Right cardiac atrium (tissue), 5 donors: ENCODE measurements at regions not wholly inside any gene's neighbourhood (a gene's known extent, or its start where the extent isn't known, plus 50 kb on each side); places are given as distances from the start of the nearest gene placed in this dataset.
"Not testable (repeated sequence)": the region's sequence is repeated elsewhere in the genome, so short reads cannot be mapped to it uniquely, and the experiment has no call there.

Experiments used
- ATAC-seq, 2 donors: fragments of 200-7000 bp; cut with Tn5 transposase; one replicate each; pipeline versions ENCODE4 v1.8.0 to v1.9.1; 2020; ENCODE audit warnings: moderate library complexity in 2 of 2, mild to moderate bottlenecking in 1 of 2
- DNase-seq, 3 donors: peaks; one replicate each; pipeline ENCODE4 v3.0.0-alpha.2; 2020
- H3K27ac ChIP-seq: one replicate; pipeline ENCODE4 v1.5.1; 2013; ENCODE audit warnings: mild to moderate bottlenecking, low read length, control low read depth, moderate library complexity
- H3K27me3 ChIP-seq: one replicate; pipeline ENCODE4 v1.6.1; 2013; ENCODE audit not compliant: control insufficient read depth, insufficient read depth
- H3K4me1 ChIP-seq: one replicate; pipeline ENCODE4 v1.6.1; 2013; ENCODE audit warnings: low read length; ENCODE audit not compliant: control insufficient read depth, insufficient read depth
- H3K4me3 ChIP-seq: one replicate; pipeline ENCODE4 v1.5.1; 2013; ENCODE audit warnings: low read length, control low read depth
- H3K9me3 ChIP-seq: one replicate; pipeline ENCODE4 v1.6.1; 2013; ENCODE audit warnings: low read length; ENCODE audit not compliant: control insufficient read depth
- WGBS: extraction: QIAGEN DNeasy Blood & Tissue Kit; methylation state at CpG from one replicate; pipeline ENCODE4 v1.1.7; 2013; 5-methylcytosine and 5-hydroxymethylcytosine counted together
- intact Hi-C, 4 donors: fragments of 100-400 bp; cut with DNase I; formaldehyde crosslinking; loops; one replicate each; pipeline versions ENCODE4 v1.11.0 to v1.14.0; 2022 to 2023
- donor health status: healthy with polysubstance abuse.
- donor health status: DM: no; HTN: yes; CAD: no.
- donor health status: DM: no; HTN: no; CAD: no.
- donor health status: DM: no; HTN: yes; CAD: no; lungs with severe emphysema.
- donor health status: DM: yes; HTN: yes; CAD: no.

GRCh38 chr5:102106599-102106998 lies 189.5 kb downstream of the SLCO4C1 start:
- ATAC-seq = no peak
- intact Hi-C loops = no loop called here

GRCh38 chr5:102099766-102100331 lies 196.2 kb downstream of the SLCO4C1 start:
- no peaks in the 10 kb centered on the region for H3K9me3 ChIP-seq
- 71% methylated on average over 9 of the region's 9 CpGs for WGBS
- no peaks in the 10 kb centered on the region for H3K27me3 ChIP-seq
- no peaks in the 10 kb centered on the region for H3K4me1 ChIP-seq
- H3K4me3 ChIP-seq = no peak overlapping the region
- ATAC-seq (no peak), DNase-seq (no peak)
- no peak overlapping the region for H3K27ac ChIP-seq
- intact Hi-C loops = no loop called here

More at GRCh38 chr5:102106599-102106998, 189.5 kb downstream of the SLCO4C1 start:
- Histone ChIP-seq H3K27ac (no peak overlapping the region), H3K9me3 (no peaks in the 10 kb centered on the region), H3K4me1 (no peaks in the 10 kb centered on the region), H3K4me3 (no peak overlapping the region), H3K27me3 (no peaks in the 10 kb centered on the region)
- no peak for DNase-seq

GRCh38 chr5:102099083-102099482 lies 197.0 kb downstream of the SLCO4C1 start:
- 82% methylated on average over 6 of the region's 6 CpGs for WGBS

DNA sequence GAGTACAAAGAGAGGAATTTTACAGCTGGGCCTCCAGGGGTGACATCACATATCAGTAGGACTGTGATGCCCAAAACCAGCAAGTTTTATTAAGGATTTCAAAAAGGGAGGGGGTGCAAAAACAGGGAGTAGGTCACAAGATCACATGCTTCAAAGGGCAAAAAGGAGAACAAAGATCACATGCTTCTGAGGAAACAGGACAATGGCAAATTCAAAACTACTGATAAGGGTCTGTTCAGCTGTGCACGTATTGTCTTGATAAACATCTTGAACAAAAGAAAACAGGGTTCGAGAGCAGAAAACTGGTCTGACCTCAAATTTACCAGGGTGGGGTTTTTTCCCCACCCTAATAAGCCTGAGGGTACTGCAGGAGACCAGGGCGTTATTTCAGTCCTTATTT lies 197.5 kb downstream of the SLCO4C1 start:
- H3K4me1 ChIP-seq, H3K9me3 ChIP-seq, H3K4me3 ChIP-seq, DNase-seq, ATAC-seq, H3K27ac ChIP-seq, intact Hi-C loops, H3K27me3 ChIP-seq: not testable (repeated sequence)
- 59% methylated on average over 3 of the region's 3 CpGs for WGBS

More at GRCh38 chr5:102099083-102099482, 197.0 kb downstream of the SLCO4C1 start:
- DNase-seq, H3K9me3 ChIP-seq, H3K27me3 ChIP-seq, ATAC-seq, H3K4me1 ChIP-seq, H3K27ac ChIP-seq, intact Hi-C loops, H3K4me3 ChIP-seq: not testable (repeated sequence)

DNA sequence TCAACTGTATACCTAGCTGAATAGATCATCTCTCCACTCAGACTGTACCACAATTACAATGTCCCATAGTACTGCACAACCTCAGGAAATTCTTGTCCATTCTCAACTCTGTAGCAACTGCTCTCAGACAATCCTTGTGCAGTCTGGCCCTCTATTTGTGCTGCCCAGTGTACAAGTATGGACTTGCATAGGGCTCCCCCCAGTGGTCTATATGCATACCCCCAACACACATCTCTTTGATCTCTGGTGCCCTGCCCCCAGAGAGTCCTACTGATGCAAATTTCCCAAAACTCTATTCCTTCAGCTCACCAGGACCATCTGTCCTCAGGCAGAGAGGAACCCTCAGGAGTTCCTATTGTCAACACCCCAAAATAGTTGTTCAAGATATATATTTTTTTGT lies 205.3 kb downstream of the SLCO4C1 start:
- Histone ChIP-seq H3K4me3 (no peak overlapping the region), H3K4me1 (no peaks in the 10 kb centered on the region), H3K27me3 (no peaks in the 10 kb centered on the region), H3K27ac (no peak overlapping the region), H3K9me3 (no peaks in the 10 kb centered on the region)
- intact Hi-C loops = no loop called here
- DNase-seq (no peak), ATAC-seq (no peak)

DNA sequence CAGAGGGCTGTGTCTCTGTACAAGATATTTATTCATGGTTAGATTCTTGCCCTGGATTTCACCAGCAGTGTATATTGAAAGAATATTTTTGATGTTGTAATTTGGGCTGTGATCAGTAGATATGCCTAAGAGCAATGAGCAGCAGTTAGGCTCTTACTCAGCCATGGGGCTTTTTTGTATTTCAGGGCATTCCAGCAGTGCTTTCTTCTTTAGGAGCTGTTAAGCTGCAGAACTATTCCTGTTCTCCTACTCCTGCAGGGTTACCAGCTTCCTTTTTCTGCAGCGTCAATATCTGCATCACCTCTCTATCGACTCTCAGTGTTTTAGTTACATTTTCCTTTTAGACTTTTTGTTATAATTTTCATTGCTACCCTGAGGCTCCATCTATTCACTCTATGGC lies 206.2 kb downstream of the SLCO4C1 start:
- intact Hi-C loops = no loop called here
- ATAC-seq (no peak), DNase-seq (no peak)
- no peaks in the 10 kb centered on the region for H3K27me3 ChIP-seq
- H3K27ac ChIP-seq = no peak overlapping the region
- 74% methylated on average over 2 of the region's 2 CpGs for WGBS
- H3K4me1 ChIP-seq = no peaks in the 10 kb centered on the region
- no peak overlapping the region for H3K4me3 ChIP-seq
- no peaks in the 10 kb centered on the region for H3K9me3 ChIP-seq

DNA sequence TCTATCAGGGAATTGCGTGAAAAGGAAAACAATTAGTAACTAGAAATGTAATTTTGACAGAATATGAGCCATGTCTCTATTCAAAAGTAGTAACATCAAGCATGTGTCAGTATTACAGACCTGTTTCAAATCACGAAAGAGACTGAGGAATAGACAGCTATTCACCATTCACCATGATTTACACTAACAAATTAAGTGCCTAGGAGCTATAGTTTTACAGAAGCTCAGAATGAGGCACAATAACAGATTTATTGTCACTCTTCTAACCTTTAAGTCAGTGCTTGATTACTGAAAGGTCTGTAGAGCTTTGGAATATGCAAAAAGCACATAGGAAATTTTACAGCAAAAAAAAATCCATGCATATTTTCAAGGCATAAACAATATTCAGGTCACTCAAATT lies 208.2 kb downstream of the SLCO4C1 start:
- intact Hi-C loops = no loop called here
- DNase-seq = no peak
- 64% methylated on average over 2 of the region's 2 CpGs for WGBS
- Histone ChIP-seq H3K27ac (no peak overlapping the region), H3K4me3 (no peak overlapping the region), H3K27me3 (no peaks in the 10 kb centered on the region), H3K9me3 (no peaks in the 10 kb centered on the region), H3K4me1 (no peaks in the 10 kb centered on the region)
- no peak for ATAC-seq

DNA sequence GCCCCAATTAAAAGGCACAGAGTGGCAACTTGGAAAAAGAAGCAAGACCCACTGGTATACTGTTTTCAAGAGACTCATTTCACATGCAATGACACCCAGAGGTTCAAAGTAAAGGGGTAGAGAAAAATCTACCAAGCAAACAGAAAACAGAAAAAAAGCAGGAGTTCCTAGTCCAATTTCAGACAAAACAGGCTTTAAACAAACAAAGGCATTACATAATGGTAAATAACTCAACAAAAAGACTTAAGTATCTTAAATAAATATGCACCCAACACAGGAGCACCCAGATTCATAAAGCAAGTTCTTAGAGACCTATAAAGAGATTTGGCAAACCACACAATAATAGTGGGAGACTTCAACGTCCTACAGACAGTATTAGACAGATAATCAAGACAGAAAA lies 215.8 kb downstream of the SLCO4C1 start:
- Histone ChIP-seq H3K9me3 (no peaks in the 10 kb centered on the region), H3K4me3 (no peak overlapping the region), H3K27me3 (no peaks in the 10 kb centered on the region), H3K27ac (no peak overlapping the region), H3K4me1 (no peaks in the 10 kb centered on the region)
- DNase-seq (no peak), ATAC-seq (no peak)
- 33% methylated on average over 1 of the region's 1 CpG for WGBS
- intact Hi-C loops = no loop called here

- intact Hi-C loops = no loop called here
- Histone ChIP-seq H3K4me1 (no peaks in the 10 kb centered on the region), H3K27ac (no peak overlapping the region), H3K27me3 (no peaks in the 10 kb centered on the region), H3K4me3 (no peak overlapping the region), H3K9me3 (no peaks in the 10 kb centered on the region)
- no peak for ATAC-seq
- WGBS = 83% methylated on average over 5 of the region's 5 CpGs
- DNase-seq = no peak
Observed at GRCh38 chr5:102077920-102078319, 218.2 kb downstream of the SLCO4C1 start.

GRCh38 chr5:102069974-102070373 lies 226.1 kb downstream of the SLCO4C1 start:
- H3K9me3 ChIP-seq = no peaks in the 10 kb centered on the region
- no peak for ATAC-seq
- intact Hi-C loops = no loop called here

DNA sequence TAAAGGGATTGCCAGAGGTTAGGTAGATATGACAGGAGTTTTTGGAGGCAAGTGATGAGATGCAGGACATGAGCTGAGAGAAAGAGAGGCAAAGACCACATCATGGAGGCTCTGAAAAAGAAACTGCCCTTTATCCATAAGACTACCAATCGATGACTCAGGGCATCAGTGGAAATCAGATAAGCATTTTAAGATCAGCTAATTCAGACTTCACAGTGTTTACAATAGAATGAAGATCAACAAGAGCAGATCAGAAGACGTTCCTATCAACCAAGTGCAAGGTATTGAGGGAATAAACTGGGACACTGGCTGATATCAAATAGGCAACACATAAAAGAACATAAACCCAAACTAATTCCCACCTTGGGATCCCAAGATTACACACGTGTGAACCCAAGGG lies 227.2 kb downstream of the SLCO4C1 start:
- 52% methylated on average over 3 of the region's 3 CpGs for whole genome bisulfite sequencing
- no peaks in the 10 kb centered on the region for H3K4me1 ChIP-seq
- DNase-seq (no peak), ATAC-seq (no peak)
- no peaks in the 10 kb centered on the region for H3K27me3 ChIP-seq
- intact Hi-C loops = no loop called here
- no peaks in the 10 kb centered on the region for H3K9me3 ChIP-seq
- no peak overlapping the region for H3K27ac ChIP-seq
- H3K4me3 ChIP-seq = no peak overlapping the region

More at GRCh38 chr5:102069974-102070373, 226.1 kb downstream of the SLCO4C1 start:
- no peaks in the 10 kb centered on the region for H3K27me3 ChIP-seq
- no peak overlapping the region for H3K27ac ChIP-seq
- no peaks in the 10 kb centered on the region for H3K4me1 ChIP-seq
- H3K4me3 ChIP-seq = no peak overlapping the region
- DNase-seq = no peak
- 72% methylated on average over 3 of the region's 3 CpGs for WGBS

DNA sequence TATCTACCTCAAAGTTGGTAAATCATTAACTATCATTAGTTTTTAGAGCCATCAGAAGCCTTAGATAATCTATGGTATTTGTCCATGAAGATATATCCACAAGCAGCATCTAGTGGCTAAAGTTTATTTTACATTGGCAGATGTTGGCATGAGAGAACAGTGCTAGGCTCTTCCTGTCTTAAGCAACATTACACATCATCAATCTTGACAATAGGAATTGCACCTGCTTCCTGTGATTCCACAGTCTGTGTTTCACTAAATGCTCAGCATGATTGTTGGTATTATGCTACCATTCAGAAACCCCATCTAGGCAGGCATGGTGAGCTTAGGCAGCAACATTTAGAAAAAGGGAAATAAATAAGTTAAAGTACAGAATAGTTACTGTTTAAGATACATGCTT lies 246.6 kb downstream of the SLCO4C1 start:
- DNase-seq (no peak), ATAC-seq (no peak)
- no peak overlapping the region for H3K4me3 ChIP-seq
- no peaks in the 10 kb centered on the region for H3K4me1 ChIP-seq
- H3K9me3 ChIP-seq = no peaks in the 10 kb centered on the region
- no peaks in the 10 kb centered on the region for H3K27me3 ChIP-seq
- H3K27ac ChIP-seq = no peak overlapping the region
- intact Hi-C loops = no loop called here
